ENCODE measurements at regions not wholly inside any gene's neighbourhood (a gene's known extent, or its start where the extent isn't known, plus 50 kb on each side); places are given as distances from the start of the nearest gene placed in this dataset.

DNA sequence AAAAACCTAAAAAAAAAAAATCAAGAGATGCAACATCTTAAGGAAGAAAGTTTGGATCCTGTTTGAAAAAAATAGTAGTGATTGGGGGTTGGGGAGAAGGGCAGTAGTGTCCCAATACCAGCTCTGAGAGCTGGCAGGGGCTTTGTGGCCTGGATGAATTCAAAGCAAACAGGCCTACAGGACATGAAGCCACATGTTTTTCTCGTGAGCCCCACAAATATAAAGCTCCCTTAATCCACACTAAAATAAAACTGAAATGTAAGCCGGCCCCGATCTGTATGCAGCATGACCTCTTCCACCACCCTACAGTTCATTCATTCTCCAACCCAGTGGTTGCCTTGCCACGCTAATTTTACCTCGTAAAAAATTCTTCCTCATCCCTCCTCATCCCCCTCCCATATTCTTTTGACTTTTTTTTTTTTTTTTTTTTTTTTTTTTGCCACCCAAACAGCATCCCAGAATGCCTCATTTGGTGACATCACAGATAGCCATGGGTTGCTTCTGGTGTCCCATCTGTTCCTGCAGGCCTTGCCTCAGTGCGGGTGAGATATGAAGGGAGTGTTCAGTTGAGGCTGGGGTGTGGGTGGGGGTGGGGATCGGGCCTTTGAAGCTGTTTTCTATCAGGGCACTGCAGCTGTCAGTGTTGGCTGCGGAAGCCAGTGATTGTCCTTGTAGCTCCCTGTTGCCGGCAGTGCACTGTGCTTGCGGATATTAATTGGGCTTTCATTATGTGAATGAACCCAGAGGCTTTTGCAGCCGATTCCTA, 81.6 kb upstream of the NFIB start (continued):
- peak; percentile 49; the same call in 1 of the 2 replicates for TF ChIP-seq MGA (IDR thresholded peaks at IDR 0.05)
- TF ChIP-seq SIN3B (IDR thresholded peaks at IDR 0.05; ENCODE audit: low read depth): no peak
- no peak for TF ChIP-seq ARHGAP35 (IDR thresholded peaks at IDR 0.05; ENCODE audit: partially characterized antibody)
- TF ChIP-seq FOXP1 (CRISPR knock-in tag; IDR thresholded peaks at IDR 0.05): no peak
- no peak for TF ChIP-seq ILK (tag; IDR thresholded peaks at IDR 0.05; ENCODE audit: borderline replicate concordance, low read depth)
- TF ChIP-seq ZBTB40 (IDR thresholded peaks at IDR 0.05): no peak
- no peak for TF ChIP-seq ZBTB40 (CRISPR knock-in tag; IDR thresholded peaks at IDR 0.05)

Measured in K562 (cell line).